Suprapubic skin (tissue), 4 donors: ENCODE measurements at regions not wholly inside any gene's neighbourhood (a gene's known extent, or its start where the extent isn't known, plus 50 kb on each side); places are given as distances from the start of the nearest gene placed in this dataset.

ENCODE experiments used
- POLR2A ChIP-seq, 2 donors: fragments of 450-650 bp; IDR thresholded peaks; one replicate each; pipeline ENCODE4 v1.6.1; 2017; ENCODE audit warnings: antibody characterized with exemption in 2 of 2, mild to moderate bottlenecking in 2 of 2, moderate library complexity in 2 of 2
- POLR2AphosphoS5 ChIP-seq, 3 donors: sonication (generic); formaldehyde crosslinking; IDR thresholded peaks; one replicate each; pipeline ENCODE4 v1.6.1; 2017; ENCODE audit warnings: antibody characterized with exemption in 3 of 3
- TF ChIP-seq, protein P1 (sequence below), 2 donors: fragments of 200-600 bp in 1 of 2; fragments of 450-650 bp in 1 of 2; sonication (generic) in 1 of 2; IDR thresholded peaks; one replicate each; pipeline ENCODE4 v1.5.1; 2016 to 2019; ENCODE audit warnings: antibody characterized with exemption in 2 of 2, mild to moderate bottlenecking in 1 of 2, moderate library complexity in 1 of 2

GRCh38 chr12:31818623-31819268 lies 89.9 kb upstream of the AMN1 start:
- TF ChIP-seq, protein P1, sequence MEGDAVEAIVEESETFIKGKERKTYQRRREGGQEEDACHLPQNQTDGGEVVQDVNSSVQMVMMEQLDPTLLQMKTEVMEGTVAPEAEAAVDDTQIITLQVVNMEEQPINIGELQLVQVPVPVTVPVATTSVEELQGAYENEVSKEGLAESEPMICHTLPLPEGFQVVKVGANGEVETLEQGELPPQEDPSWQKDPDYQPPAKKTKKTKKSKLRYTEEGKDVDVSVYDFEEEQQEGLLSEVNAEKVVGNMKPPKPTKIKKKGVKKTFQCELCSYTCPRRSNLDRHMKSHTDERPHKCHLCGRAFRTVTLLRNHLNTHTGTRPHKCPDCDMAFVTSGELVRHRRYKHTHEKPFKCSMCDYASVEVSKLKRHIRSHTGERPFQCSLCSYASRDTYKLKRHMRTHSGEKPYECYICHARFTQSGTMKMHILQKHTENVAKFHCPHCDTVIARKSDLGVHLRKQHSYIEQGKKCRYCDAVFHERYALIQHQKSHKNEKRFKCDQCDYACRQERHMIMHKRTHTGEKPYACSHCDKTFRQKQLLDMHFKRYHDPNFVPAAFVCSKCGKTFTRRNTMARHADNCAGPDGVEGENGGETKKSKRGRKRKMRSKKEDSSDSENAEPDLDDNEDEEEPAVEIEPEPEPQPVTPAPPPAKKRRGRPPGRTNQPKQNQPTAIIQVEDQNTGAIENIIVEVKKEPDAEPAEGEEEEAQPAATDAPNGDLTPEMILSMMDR (IDR thresholded peaks at IDR 0.05), result no peak
- no peak for TF ChIP-seq POLR2AphosphoS5 (IDR thresholded peaks at IDR 0.05)
- TF ChIP-seq POLR2A (IDR thresholded peaks at IDR 0.05), result no peak
